ENCODE measurements at regions not wholly inside any gene's neighbourhood (a gene's known extent, or its start where the extent isn't known, plus 50 kb on each side); places are given as distances from the start of the nearest gene placed in this dataset.

DNA sequence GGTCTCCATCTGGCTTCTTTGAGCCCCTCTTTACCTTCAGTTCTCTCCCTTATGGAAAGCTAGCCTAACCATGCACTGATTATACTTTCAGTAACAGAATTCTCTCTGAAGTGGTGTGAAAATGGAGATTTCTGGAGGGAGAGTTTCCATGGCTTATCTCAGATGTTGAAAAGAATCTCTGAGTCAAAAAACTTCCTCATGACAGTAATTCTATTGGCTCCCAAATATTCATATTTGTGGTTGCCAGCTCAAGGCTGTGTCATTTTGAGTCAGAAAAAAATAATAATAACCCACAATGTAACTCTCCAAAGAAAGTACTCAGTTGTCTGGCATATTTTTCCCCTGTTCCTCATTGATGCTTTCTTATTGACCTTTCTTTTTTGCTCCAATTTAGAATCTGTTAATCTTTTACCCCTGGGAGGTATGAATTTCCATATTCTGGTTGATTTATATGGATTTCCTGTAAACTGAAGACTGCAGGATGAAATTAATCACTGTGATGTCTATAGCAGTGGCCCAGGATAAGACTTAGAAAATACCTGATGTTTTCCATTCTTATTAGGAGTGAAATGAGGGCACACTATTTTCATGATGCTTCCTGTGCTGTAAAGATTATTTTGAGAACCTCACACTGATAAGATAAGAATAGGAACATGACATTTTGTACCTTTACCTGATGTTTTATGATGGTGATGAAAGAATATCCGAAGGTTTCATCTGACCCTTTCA is 149.5 kb upstream of the EPHA3 start:
- peaks cover 2% of the 10 kb centered on the region for H3K9me3 Mint-ChIP-seq
- no peaks in the 10 kb centered on the region for H3K27me3 Mint-ChIP-seq
- CTCF ChIA-PET: no interaction called here
- POLR2A ChIA-PET: no interaction called here
- H3K4me1 Mint-ChIP-seq: no peaks in the 10 kb centered on the region
- no peak for DNase-seq
- no peaks in the 10 kb centered on the region for H3K36me3 Mint-ChIP-seq (ENCODE audit: low read depth)
- no peak overlapping the region for H3K4me3 Mint-ChIP-seq
- no peak overlapping the region for H3K27ac Mint-ChIP-seq

DNA sequence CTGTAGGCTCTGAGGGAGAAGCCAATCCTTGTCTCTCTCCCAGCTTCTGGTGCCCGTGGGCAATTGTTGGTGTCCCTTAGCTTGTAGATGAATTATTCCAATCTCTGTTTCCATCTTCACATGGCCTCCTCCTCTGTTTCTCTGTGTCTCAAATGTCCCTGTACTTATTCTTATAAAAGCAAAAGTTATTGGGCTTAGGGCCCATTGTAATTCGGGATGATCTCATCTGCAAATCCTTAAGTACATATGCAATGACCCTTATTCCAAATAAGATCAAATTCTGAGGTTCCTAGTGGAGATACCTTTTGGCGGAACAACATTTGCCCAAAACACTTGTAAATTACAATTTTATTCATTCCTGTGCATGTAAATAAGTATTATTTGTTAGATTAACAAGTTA is 147.4 kb upstream of the EPHA3 start:
- DNase-seq: no peak
- Mint-ChIP-seq H3K9me3 (peaks cover 2% of the 10 kb centered on the region), H3K4me3 (no peak overlapping the region), H3K4me1 (no peaks in the 10 kb centered on the region), H3K27me3 (no peaks in the 10 kb centered on the region), H3K27ac (no peak overlapping the region), H3K36me3 (ENCODE audit: low read depth) (no peaks in the 10 kb centered on the region)
- ChIA-PET POLR2A (no interaction called here), CTCF (no interaction called here)

GRCh38 chr3:88963003-88963402 is 144.4 kb upstream of the EPHA3 start:
- CTCF ChIA-PET: no interaction called here
- Mint-ChIP-seq H3K4me3 (no peak overlapping the region), H3K9me3 (no peaks in the 10 kb centered on the region), H3K4me1 (no peaks in the 10 kb centered on the region), H3K36me3 (ENCODE audit: low read depth) (no peaks in the 10 kb centered on the region), H3K27ac (no peak overlapping the region), H3K27me3 (no peaks in the 10 kb centered on the region)
- no peak for DNase-seq
- POLR2A ChIA-PET: no interaction called here

GRCh38 chr3:88979760-88980159 is 127.7 kb upstream of the EPHA3 start:
- DNase-seq: no peak
- Mint-ChIP-seq H3K4me1 (no peaks in the 10 kb centered on the region), H3K36me3 (ENCODE audit: low read depth) (no peaks in the 10 kb centered on the region), H3K27me3 (no peaks in the 10 kb centered on the region), H3K4me3 (no peak overlapping the region), H3K9me3 (no peaks in the 10 kb centered on the region), H3K27ac (no peak overlapping the region)
- POLR2A ChIA-PET: no interaction called here
- CTCF ChIA-PET: no interaction called here

DNA sequence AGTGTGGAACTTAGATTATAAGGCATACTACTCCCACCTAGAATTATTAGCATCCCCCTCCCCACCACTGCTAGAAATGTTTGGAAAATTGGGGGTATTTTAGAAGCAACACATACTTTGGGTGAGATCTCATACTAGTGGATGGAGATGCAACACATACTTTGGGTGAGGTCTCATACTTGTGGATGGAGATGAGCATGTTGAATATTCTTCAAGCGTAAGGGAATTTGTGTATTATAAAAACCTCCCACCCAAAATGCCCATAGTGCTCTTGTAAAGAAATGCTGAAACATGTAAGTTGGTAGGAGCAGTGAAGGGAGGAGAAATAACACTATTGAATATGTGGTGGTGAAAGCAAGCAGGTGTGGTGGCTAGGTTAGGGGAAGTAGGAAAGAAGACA is 124.0 kb upstream of the EPHA3 start:
- no peak for DNase-seq
- no peaks in the 10 kb centered on the region for H3K4me1 Mint-ChIP-seq
- no peak overlapping the region for H3K4me3 Mint-ChIP-seq
- ChIA-PET CTCF (no interaction called here), POLR2A (no interaction called here)
- H3K9me3 Mint-ChIP-seq: no peaks in the 10 kb centered on the region
- no peaks in the 10 kb centered on the region for H3K36me3 Mint-ChIP-seq (ENCODE audit: low read depth)
- no peak overlapping the region for H3K27ac Mint-ChIP-seq
- H3K27me3 Mint-ChIP-seq: no peaks in the 10 kb centered on the region

- Mint-ChIP-seq H3K9me3 (no peaks in the 10 kb centered on the region), H3K36me3 (ENCODE audit: low read depth) (no peaks in the 10 kb centered on the region), H3K27ac (no peak overlapping the region), H3K4me3 (no peak overlapping the region), H3K4me1 (no peaks in the 10 kb centered on the region), H3K27me3 (no peaks in the 10 kb centered on the region)
- ChIA-PET POLR2A (no interaction called here), CTCF (no interaction called here)
- no peak for DNase-seq
Measured at GRCh38 chr3:88984256-88984655, 123.2 kb upstream of the EPHA3 start.

- Mint-ChIP-seq H3K36me3 (ENCODE audit: low read depth) (no peaks in the 10 kb centered on the region), H3K27me3 (no peaks in the 10 kb centered on the region), H3K4me3 (no peak overlapping the region), H3K27ac (no peak overlapping the region), H3K4me1 (no peaks in the 10 kb centered on the region), H3K9me3 (no peaks in the 10 kb centered on the region)
- ChIA-PET CTCF (no interaction called here), POLR2A (no interaction called here)
- no peak for DNase-seq
Measured at GRCh38 chr3:88984832-88985231, 122.6 kb upstream of the EPHA3 start.

- H3K27me3 Mint-ChIP-seq: no peaks in the 10 kb centered on the region
- no peak for DNase-seq
- no peaks in the 10 kb centered on the region for H3K9me3 Mint-ChIP-seq
- H3K27ac Mint-ChIP-seq: no peak overlapping the region
- no peaks in the 10 kb centered on the region for H3K36me3 Mint-ChIP-seq (ENCODE audit: low read depth)
- ChIA-PET CTCF (interaction anchor here (0.5 kb wide), 1 partner anchor 1067 kb away, joined by 4 read pairs; no protein-coding TSS in a partner anchor), POLR2A (no interaction called here)
- H3K4me1 Mint-ChIP-seq: no peaks in the 10 kb centered on the region
- no peak overlapping the region for H3K4me3 Mint-ChIP-seq
Measured at GRCh38 chr3:88985491-88985890, 121.9 kb upstream of the EPHA3 start.

- ChIA-PET POLR2A (no interaction called here), CTCF (no interaction called here)
- no peaks in the 10 kb centered on the region for H3K9me3 Mint-ChIP-seq
- DNase-seq: no peak
- no peak overlapping the region for H3K27ac Mint-ChIP-seq
- H3K4me1 Mint-ChIP-seq: no peaks in the 10 kb centered on the region
- H3K4me3 Mint-ChIP-seq: no peak overlapping the region
- no peaks in the 10 kb centered on the region for H3K36me3 Mint-ChIP-seq (ENCODE audit: low read depth)
- H3K27me3 Mint-ChIP-seq: no peaks in the 10 kb centered on the region
Measured at GRCh38 chr3:88986834-88987233, 120.6 kb upstream of the EPHA3 start.

DNA sequence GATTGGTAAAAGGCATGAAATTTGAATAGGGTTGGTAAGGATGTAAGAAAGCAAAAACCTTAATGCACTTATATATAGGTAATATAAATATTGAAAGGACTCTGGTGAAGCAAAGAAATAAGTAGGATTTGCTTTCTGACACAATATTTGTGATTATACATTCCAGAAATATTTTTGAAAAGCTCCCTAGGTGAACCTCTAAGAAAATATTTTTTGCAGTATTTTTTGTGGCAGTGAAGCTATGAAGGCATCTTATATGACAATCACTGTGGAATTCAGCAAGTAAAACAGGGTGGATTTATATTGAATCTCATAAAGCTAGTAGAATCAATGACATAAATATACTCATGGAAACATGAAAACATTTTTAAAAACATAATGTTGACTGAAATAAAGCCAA is 119.6 kb upstream of the EPHA3 start:
- H3K4me1 Mint-ChIP-seq: no peaks in the 10 kb centered on the region
- no peaks in the 10 kb centered on the region for H3K36me3 Mint-ChIP-seq (ENCODE audit: low read depth)
- ChIA-PET POLR2A (no interaction called here), CTCF (no interaction called here)
- no peak overlapping the region for H3K27ac Mint-ChIP-seq
- no peaks in the 10 kb centered on the region for H3K9me3 Mint-ChIP-seq
- H3K27me3 Mint-ChIP-seq: no peaks in the 10 kb centered on the region
- H3K4me3 Mint-ChIP-seq: no peak overlapping the region
- no peak for DNase-seq

DNA sequence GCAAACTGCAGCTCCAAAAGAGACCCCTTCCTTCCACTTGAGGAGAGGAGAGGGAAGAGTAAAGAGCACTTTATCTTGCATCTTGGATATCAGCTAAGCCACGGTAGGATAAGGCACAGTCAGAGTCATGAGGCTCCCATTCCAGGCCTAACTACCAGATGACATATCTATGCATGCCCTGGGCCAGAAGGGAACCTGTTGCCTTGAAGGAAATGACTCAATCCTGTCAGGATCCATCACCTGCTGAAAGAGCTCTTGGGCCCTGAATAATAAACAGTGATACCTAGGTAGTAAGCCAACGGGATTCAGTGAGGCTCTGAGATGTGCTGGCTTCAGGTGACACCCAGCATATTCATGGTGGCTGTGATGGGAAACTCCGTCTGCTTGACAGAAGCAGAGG is 118.5 kb upstream of the EPHA3 start:
- CTCF ChIA-PET: interaction anchor here (1.1 kb wide), 1 partner anchor 38 kb away, joined by 3 read pairs; no protein-coding TSS in a partner anchor

DNA sequence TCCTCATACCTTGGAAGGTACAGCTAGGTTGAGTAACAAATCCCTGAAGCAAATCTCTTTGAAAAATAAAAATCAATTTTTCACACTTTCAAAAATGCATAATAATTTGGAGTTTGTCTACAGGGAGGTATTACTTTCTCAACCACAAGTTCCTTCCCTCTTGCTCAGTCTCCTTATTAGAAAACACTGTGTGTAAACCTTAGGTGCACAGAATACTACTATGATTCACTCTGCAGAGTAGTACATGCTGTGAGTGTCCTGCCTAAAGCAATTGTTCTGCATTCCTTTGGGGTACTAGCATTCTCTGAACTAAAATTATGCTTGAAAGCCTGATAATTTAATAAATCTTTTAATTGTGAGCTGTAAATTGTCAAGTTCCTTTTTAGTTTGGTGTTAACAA is 115.9 kb upstream of the EPHA3 start:
- Mint-ChIP-seq H3K36me3 (ENCODE audit: low read depth) (no peaks in the 10 kb centered on the region), H3K27me3 (no peaks in the 10 kb centered on the region), H3K4me1 (no peaks in the 10 kb centered on the region), H3K9me3 (no peaks in the 10 kb centered on the region), H3K4me3 (no peak overlapping the region), H3K27ac (no peak overlapping the region)
- ChIA-PET POLR2A (no interaction called here), CTCF (no interaction called here)
- no peak for DNase-seq

More for the DNA sequence above, 118.5 kb upstream of the EPHA3 start:
- Mint-ChIP-seq H3K27ac (no peak overlapping the region), H3K4me3 (no peak overlapping the region), H3K36me3 (ENCODE audit: low read depth) (no peaks in the 10 kb centered on the region), H3K4me1 (no peaks in the 10 kb centered on the region), H3K27me3 (no peaks in the 10 kb centered on the region), H3K9me3 (no peaks in the 10 kb centered on the region)
- DNase-seq: no peak
- POLR2A ChIA-PET: no interaction called here

GRCh38 chr3:88996691-88997090 is 110.7 kb upstream of the EPHA3 start:
- no peaks in the 10 kb centered on the region for H3K36me3 Mint-ChIP-seq (ENCODE audit: low read depth)
- ChIA-PET CTCF (no interaction called here), POLR2A (no interaction called here)
- H3K4me3 Mint-ChIP-seq: no peak overlapping the region
- no peaks in the 10 kb centered on the region for H3K27me3 Mint-ChIP-seq
- no peaks in the 10 kb centered on the region for H3K9me3 Mint-ChIP-seq
- no peak for DNase-seq
- no peak overlapping the region for H3K27ac Mint-ChIP-seq
- no peaks in the 10 kb centered on the region for H3K4me1 Mint-ChIP-seq

DNA sequence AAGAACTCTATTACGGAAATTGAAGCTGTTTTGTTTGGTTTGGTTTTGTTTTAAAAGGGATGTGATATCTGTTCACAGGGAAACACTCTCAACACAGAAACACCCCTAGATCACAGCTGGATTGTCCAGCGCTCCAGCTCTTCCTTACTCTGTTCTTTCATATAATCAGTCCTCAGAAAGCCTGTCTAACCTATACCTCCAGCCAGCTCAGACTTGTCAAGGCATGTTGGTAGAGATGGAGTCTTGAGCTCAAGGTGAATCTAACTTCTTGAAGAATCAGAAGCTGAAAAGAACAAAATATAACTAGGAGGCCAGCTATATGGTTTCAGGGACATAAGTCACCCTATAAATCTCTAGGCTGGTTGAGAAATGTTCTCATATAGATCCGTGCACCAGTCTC is 110.2 kb upstream of the EPHA3 start:
- ChIA-PET POLR2A (no interaction called here), CTCF (no interaction called here)
- no peaks in the 10 kb centered on the region for H3K9me3 Mint-ChIP-seq
- DNase-seq: no peak
- no peak overlapping the region for H3K4me3 Mint-ChIP-seq
- no peak overlapping the region for H3K27ac Mint-ChIP-seq
- no peaks in the 10 kb centered on the region for H3K4me1 Mint-ChIP-seq
- no peaks in the 10 kb centered on the region for H3K36me3 Mint-ChIP-seq (ENCODE audit: low read depth)
- no peaks in the 10 kb centered on the region for H3K27me3 Mint-ChIP-seq

Data from activated CD4-positive, alpha-beta T cell treated with anti-CD3 and anti-CD28 coated beads, Interleukin-2, amount 10 ng/mL, durations not matched to agents 7 days and 5 days (primary cell).